Lung (tissue), 11 donors: ENCODE measurements at regions not wholly inside any gene's neighbourhood (a gene's known extent, or its start where the extent isn't known, plus 50 kb on each side); places are given as distances from the start of the nearest gene placed in this dataset.

Experiments
- ATAC-seq: fragments of 200-7000 bp; cut with Tn5 transposase; one replicate; pipeline ENCODE4 v1.9.1; 2020; ENCODE audit warnings: moderate number of reproducible peaks; ENCODE audit not compliant: insufficient read depth, low FRiP score
- DNase-seq, 3 donors: peaks; one replicate each; pipeline ENCODE4 v3.0.0-alpha.2; 2013 to 2017
- H3K27ac ChIP-seq, 2 donors: one replicate each; pipeline ENCODE4 v1.5.1; 2013; ENCODE audit warnings: mild to moderate bottlenecking in 2 of 2, moderate library complexity in 2 of 2, control low read depth in 1 of 2, inconsistent platforms in 1 of 2, low read depth in 1 of 2, low read length in 1 of 2
- H3K27me3 ChIP-seq, 3 donors: one replicate each; pipeline ENCODE4 v1.5.1; 2013; ENCODE audit warnings: low read length in 2 of 3; ENCODE audit not compliant: control insufficient read depth in 3 of 3, insufficient read depth in 3 of 3
- H3K36me3 ChIP-seq, 4 donors: one replicate each; pipeline ENCODE4 v1.5.1; 2013; ENCODE audit warnings: low read length in 4 of 4, mild to moderate bottlenecking in 1 of 4, moderate library complexity in 1 of 4; ENCODE audit not compliant: control insufficient read depth in 4 of 4, insufficient read depth in 4 of 4
- H3K4me1 ChIP-seq, 5 donors: one replicate each; pipeline ENCODE4 v1.5.1; 2013; ENCODE audit warnings: low read length in 5 of 5, mild to moderate bottlenecking in 2 of 5, moderate library complexity in 1 of 5; ENCODE audit not compliant: control insufficient read depth in 5 of 5, insufficient read depth in 5 of 5
- H3K4me3 ChIP-seq: one replicate; pipeline ENCODE4 v1.5.1; 2013; ENCODE audit warnings: mild to moderate bottlenecking, control low read depth, moderate library complexity
- H3K9ac ChIP-seq, 2 donors: one replicate each; pipeline ENCODE4 v1.5.1; 2013; ENCODE audit warnings: low read length in 2 of 2, control low read depth in 1 of 2; ENCODE audit not compliant: insufficient read depth in 1 of 2
- H3K9me3 ChIP-seq, 4 donors: one replicate each; pipeline ENCODE4 v1.5.1; 2013; ENCODE audit warnings: low read length in 3 of 4, mild to moderate bottlenecking in 1 of 4, moderate library complexity in 1 of 4; ENCODE audit not compliant: control insufficient read depth in 4 of 4, insufficient read depth in 3 of 4
- WGBS, 2 donors: extraction: QIAGEN DNeasy Blood & Tissue Kit; methylation state at CpG; one replicate each; pipeline ENCODE4 v1.1.7; 2013; 5-methylcytosine and 5-hydroxymethylcytosine counted together
- TF ChIP-seq, protein P1 (sequence below): IDR thresholded peaks from 2 replicates; pipeline ENCODE4 v1.5.1; 2012; ENCODE audit warnings: mild to moderate bottlenecking; ENCODE audit errors: control extremely low read depth, extremely low read depth
- donor health status: control.
- donor health status: control.
- donor health status: Bipolar disorder and iron deficiency.
- donor health status: healthy.
- donor health status: DM: yes; HTN: yes; CAD: no.

DNA sequence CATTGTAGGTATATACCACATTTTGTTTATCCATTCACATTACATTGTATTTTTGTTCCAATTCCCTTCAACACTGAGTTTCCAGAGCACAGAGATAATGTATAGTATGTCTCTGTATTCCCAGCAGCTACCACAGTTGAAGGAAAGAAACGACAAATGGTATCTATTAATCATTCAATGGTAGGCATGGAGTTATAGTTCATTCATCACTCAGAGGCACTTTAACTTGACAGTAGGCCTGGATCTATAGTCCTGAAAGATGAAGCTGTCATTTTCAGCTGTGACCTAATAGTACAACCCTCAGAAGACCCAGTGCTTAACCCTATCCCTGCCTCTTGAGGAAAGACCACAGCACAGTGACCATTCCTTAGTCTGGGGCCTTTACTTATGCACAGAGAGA, 163.0 kb upstream of the TMTC4 start:
- no peaks in the 10 kb centered on the region for H3K36me3 ChIP-seq
- no peak overlapping the region for H3K9ac ChIP-seq
- no peak overlapping the region for H3K27ac ChIP-seq
- no peaks in the 10 kb centered on the region for H3K4me1 ChIP-seq
- no peak overlapping the region for H3K4me3 ChIP-seq
- 68 to 69% methylated on average over 1 of the region's 1 CpG for WGBS, 2 donors
- no peak for ATAC-seq
- peaks cover 0 to 2% (median 0%) of the 10 kb centered on the region in 4 donors for H3K9me3 ChIP-seq
- H3K27me3 ChIP-seq: no peaks in the 10 kb centered on the region
- TF ChIP-seq, protein P1, sequence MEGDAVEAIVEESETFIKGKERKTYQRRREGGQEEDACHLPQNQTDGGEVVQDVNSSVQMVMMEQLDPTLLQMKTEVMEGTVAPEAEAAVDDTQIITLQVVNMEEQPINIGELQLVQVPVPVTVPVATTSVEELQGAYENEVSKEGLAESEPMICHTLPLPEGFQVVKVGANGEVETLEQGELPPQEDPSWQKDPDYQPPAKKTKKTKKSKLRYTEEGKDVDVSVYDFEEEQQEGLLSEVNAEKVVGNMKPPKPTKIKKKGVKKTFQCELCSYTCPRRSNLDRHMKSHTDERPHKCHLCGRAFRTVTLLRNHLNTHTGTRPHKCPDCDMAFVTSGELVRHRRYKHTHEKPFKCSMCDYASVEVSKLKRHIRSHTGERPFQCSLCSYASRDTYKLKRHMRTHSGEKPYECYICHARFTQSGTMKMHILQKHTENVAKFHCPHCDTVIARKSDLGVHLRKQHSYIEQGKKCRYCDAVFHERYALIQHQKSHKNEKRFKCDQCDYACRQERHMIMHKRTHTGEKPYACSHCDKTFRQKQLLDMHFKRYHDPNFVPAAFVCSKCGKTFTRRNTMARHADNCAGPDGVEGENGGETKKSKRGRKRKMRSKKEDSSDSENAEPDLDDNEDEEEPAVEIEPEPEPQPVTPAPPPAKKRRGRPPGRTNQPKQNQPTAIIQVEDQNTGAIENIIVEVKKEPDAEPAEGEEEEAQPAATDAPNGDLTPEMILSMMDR: no peak
- no peak for DNase-seq

DNA sequence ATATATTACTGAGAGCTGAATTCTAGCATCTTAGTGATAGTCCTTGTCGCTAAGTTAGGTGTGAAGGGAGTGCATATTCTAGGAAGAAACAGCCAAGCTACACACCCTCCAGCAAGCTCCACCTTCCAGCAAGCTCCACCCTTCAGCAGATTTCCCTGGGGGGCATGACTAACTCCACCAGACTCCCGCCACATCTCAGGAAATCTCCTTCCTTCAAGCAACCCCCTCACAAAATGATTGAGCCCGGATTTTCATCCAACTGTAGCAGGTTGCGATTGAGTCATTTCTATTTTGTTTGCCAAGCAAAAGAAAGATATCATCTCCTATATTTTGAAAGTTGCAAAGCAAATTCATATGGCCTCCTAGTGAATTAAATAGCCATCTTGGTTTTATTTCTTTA, 162.1 kb upstream of the TMTC4 start:
- H3K4me1 ChIP-seq: no peaks in the 10 kb centered on the region
- DNase-seq (no peak), ATAC-seq (no peak)
- TF ChIP-seq, protein P1: no peak
- 78 to 84% methylated on average over 4 of the region's 4 CpGs for WGBS, 2 donors
- H3K27me3 ChIP-seq: no peaks in the 10 kb centered on the region
- H3K4me3 ChIP-seq: no peak overlapping the region
- H3K27ac ChIP-seq: no peak overlapping the region
- H3K36me3 ChIP-seq: no peaks in the 10 kb centered on the region
- H3K9me3 ChIP-seq: peaks cover 0 to 2% (median under 1%) of the 10 kb centered on the region in 4 donors
- H3K9ac ChIP-seq: no peak overlapping the region

DNA sequence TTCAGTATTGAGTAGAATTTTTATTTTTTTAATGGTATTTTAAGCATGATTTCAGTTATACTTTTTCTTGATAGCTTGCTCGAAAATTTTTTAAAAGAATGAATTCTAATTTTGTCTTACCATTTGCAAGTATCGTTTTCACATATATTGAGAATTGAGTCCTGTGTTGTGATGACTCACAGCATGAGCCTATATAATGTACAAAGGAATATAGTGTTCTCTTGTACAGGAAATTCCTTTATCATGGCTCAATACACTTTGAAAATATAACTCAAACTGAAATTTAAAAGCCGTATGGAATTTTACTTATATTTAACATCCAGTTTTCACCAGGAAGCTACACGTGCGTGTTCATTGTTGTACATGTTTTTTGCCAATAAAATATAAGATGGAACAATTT, 161.1 kb upstream of the TMTC4 start:
- ATAC-seq (no peak), DNase-seq (no peak)
- Histone ChIP-seq H3K9me3 (peaks cover 0 to 3% (median 0%) of the 10 kb centered on the region in 4 donors), H3K4me1 (no peaks in the 10 kb centered on the region), H3K27me3 (no peaks in the 10 kb centered on the region), H3K9ac (no peak overlapping the region), H3K36me3 (no peaks in the 10 kb centered on the region), H3K4me3 (no peak overlapping the region), H3K27ac (no peak overlapping the region)
- TF ChIP-seq, protein P1: no peak
- WGBS, 2 donors: 93 to 95% methylated on average over 5 of the region's 5 CpGs

DNA sequence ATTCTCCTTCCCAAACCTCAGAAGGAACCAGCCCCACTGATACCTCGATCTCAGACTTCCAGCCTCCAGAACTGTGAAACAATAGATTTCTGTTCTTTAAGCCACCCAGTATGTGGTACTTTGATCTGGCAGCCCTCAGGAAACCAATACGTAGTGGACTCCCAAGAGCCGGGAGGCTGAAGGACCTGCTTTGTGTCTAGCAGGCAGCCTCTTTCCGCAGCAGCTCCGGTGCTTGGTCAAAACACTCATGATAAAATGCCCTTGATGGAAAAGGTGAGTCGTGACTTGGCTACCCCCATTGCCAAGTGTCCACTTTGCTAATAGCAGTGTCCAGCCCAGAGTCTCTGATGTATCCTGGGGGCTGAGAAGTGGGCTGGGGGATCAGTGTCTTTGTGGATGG, 158.8 kb upstream of the TMTC4 start:
- ATAC-seq (no peak), DNase-seq (no peak)
- TF ChIP-seq, protein P1: no peak
- WGBS, 2 donors: 68 to 78% methylated on average over 6 of the region's 6 CpGs
- Histone ChIP-seq H3K9ac (no peak overlapping the region), H3K27me3 (no peaks in the 10 kb centered on the region), H3K4me3 (no peak overlapping the region), H3K36me3 (no peaks in the 10 kb centered on the region), H3K4me1 (no peaks in the 10 kb centered on the region), H3K9me3 (peaks cover 0 to 4% (median 3%) of the 10 kb centered on the region in 4 donors), H3K27ac (no peak overlapping the region)
